ENCODE measurements at regions not wholly inside any gene's neighbourhood (a gene's known extent, or its start where the extent isn't known, plus 50 kb on each side); places are given as distances from the start of the nearest gene placed in this dataset.

DNA sequence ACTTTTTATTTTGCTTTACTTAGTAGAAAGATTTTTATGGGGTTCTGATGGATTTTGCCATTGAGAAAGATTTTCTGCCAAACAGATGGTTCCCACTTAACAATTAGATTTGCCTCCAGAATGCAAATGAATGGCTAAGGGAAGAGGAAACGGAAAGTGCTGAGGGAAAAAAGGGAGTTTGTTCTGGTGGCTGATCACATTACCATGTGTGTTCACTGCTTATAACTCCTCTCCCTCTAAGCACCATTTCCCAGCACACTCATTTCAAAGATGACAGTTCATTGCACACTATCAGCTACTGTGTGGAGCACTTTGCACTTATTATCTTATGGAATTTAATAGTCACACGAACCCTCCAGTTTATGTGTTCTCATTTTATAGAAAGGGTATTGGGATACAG is 68.0 kb upstream of the GRID2 start:
- TF ChIP-seq FOXP2 (optimal IDR thresholded peaks at IDR 0.05; ENCODE audit: borderline replicate concordance, extremely low read depth, extremely low read length, insufficient read depth) (no peak), POLR2AphosphoS5 (IDR thresholded peaks at IDR 0.05; ENCODE audit: low read depth, low read length) (no peak), TAF1 (IDR thresholded peaks at IDR 0.05; ENCODE audit: borderline replicate concordance, insufficient read depth, low read length) (no peak), SIN3A (IDR thresholded peaks at IDR 0.05; ENCODE audit: borderline replicate concordance, insufficient read depth, low read length) (no peak)
- TF ChIP-seq, protein P1, sequence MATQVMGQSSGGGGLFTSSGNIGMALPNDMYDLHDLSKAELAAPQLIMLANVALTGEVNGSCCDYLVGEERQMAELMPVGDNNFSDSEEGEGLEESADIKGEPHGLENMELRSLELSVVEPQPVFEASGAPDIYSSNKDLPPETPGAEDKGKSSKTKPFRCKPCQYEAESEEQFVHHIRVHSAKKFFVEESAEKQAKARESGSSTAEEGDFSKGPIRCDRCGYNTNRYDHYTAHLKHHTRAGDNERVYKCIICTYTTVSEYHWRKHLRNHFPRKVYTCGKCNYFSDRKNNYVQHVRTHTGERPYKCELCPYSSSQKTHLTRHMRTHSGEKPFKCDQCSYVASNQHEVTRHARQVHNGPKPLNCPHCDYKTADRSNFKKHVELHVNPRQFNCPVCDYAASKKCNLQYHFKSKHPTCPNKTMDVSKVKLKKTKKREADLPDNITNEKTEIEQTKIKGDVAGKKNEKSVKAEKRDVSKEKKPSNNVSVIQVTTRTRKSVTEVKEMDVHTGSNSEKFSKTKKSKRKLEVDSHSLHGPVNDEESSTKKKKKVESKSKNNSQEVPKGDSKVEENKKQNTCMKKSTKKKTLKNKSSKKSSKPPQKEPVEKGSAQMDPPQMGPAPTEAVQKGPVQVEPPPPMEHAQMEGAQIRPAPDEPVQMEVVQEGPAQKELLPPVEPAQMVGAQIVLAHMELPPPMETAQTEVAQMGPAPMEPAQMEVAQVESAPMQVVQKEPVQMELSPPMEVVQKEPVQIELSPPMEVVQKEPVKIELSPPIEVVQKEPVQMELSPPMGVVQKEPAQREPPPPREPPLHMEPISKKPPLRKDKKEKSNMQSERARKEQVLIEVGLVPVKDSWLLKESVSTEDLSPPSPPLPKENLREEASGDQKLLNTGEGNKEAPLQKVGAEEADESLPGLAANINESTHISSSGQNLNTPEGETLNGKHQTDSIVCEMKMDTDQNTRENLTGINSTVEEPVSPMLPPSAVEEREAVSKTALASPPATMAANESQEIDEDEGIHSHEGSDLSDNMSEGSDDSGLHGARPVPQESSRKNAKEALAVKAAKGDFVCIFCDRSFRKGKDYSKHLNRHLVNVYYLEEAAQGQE (IDR thresholded peaks at IDR 0.05; ENCODE audit: insufficient read depth in 1 of 2, low read depth in 2 of 2, low read length in 2 of 2) = no peak

DNA sequence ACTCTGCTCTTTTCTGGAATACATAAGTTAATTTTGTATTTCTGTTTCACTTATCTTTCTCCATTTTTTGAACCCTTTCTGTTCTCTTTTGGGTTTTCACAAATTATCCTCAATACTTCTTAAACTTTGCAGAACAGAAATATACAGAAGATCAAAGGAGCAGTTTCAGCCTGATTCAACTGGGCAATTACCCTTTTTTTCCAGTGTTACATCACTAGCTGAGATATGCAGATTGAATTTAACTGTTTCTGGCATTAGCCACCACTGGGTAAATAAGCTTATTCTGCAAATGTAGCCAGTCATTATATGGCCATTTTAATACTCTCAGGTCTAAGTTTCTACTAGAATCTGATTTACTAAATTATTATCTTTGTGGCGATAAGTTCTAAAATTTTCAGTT is 66.9 kb upstream of the GRID2 start:
- TF ChIP-seq POLR2AphosphoS5 (IDR thresholded peaks at IDR 0.05; ENCODE audit: low read depth, low read length) (no peak), FOXP2 (optimal IDR thresholded peaks at IDR 0.05; ENCODE audit: borderline replicate concordance, extremely low read depth, extremely low read length, insufficient read depth) (no peak), SIN3A (IDR thresholded peaks at IDR 0.05; ENCODE audit: borderline replicate concordance, insufficient read depth, low read length) (no peak), TAF1 (IDR thresholded peaks at IDR 0.05; ENCODE audit: borderline replicate concordance, insufficient read depth, low read length) (no peak)
- TF ChIP-seq, protein P1 (IDR thresholded peaks at IDR 0.05; ENCODE audit: insufficient read depth in 1 of 2, low read depth in 2 of 2, low read length in 2 of 2) = no peak

DNA sequence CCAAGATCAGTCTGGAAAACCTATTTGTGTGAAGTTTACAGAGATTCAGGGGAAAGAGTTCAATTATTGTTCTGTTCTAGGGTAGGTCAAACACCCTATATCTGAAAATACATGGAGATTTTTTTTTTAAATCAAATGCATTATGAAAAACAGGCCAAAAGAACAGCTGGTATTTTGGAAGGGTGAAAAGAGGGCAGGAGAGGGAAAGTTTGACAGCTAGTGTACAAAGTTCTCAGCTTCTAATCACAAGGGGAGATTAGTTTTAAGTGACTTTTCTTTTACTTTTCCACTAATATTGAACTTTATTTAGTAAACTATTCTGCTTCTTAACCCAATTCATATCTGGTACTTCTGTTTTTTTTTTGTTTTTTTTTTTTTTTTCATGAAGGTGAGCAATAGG is 66.2 kb upstream of the GRID2 start:
- TF ChIP-seq FOXP2 (optimal IDR thresholded peaks at IDR 0.05; ENCODE audit: borderline replicate concordance, extremely low read depth, extremely low read length, insufficient read depth) = no peak
- TF ChIP-seq SIN3A (IDR thresholded peaks at IDR 0.05; ENCODE audit: borderline replicate concordance, insufficient read depth, low read length) = no peak
- no peak for TF ChIP-seq POLR2AphosphoS5 (IDR thresholded peaks at IDR 0.05; ENCODE audit: low read depth, low read length)
- no peak for TF ChIP-seq TAF1 (IDR thresholded peaks at IDR 0.05; ENCODE audit: borderline replicate concordance, insufficient read depth, low read length)
- TF ChIP-seq, protein P1 (IDR thresholded peaks at IDR 0.05; ENCODE audit: insufficient read depth in 1 of 2, low read depth in 2 of 2, low read length in 2 of 2) = no peak

DNA sequence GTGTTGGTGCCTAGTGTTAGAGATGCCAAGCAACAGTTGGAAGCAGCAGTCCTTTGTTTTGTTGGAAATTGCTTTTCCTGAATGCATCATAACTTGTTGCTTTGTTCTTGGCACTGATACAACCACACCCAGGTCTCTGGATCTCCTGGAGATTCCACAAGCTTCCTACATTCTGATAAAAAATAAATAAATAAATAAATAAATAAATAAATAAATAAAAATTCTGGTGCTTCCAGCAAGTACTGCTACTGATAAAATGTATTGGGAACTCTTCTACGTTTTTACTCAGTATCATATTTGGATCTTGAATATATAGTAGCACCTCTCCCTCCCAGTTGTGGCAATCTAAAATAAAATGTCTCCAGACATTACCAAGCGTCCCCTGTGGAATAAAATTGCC is 62.7 kb upstream of the GRID2 start:
- TF ChIP-seq SIN3A (IDR thresholded peaks at IDR 0.05; ENCODE audit: borderline replicate concordance, insufficient read depth, low read length) (no peak), POLR2AphosphoS5 (IDR thresholded peaks at IDR 0.05; ENCODE audit: low read depth, low read length) (no peak), TAF1 (IDR thresholded peaks at IDR 0.05; ENCODE audit: borderline replicate concordance, insufficient read depth, low read length) (no peak), FOXP2 (optimal IDR thresholded peaks at IDR 0.05; ENCODE audit: borderline replicate concordance, extremely low read depth, extremely low read length, insufficient read depth) (no peak)
- TF ChIP-seq, protein P1 (IDR thresholded peaks at IDR 0.05; ENCODE audit: insufficient read depth in 1 of 2, low read depth in 2 of 2, low read length in 2 of 2) = no peak

DNA sequence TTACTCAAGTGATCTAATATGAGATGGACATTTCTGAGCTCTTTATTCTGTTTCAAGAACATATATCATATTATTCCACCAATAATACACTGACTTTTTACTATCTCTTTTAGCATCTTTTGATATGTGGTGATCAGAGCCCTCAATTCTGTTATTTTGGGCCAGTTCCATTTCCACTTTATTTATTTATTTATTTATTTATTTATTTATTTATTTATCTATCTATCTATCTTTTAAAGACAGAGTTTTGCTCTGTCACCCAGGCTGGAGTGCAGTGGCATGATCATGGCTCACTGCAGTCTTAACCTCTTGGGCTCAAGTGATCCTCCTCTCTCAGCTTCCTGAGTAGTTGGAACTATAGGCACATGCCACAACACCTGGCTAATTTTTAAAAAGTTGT is 57.4 kb upstream of the GRID2 start:
- TF ChIP-seq, protein P1 (IDR thresholded peaks at IDR 0.05; ENCODE audit: insufficient read depth in 1 of 2, low read depth in 2 of 2, low read length in 2 of 2) = no peak
- no peak for TF ChIP-seq POLR2AphosphoS5 (IDR thresholded peaks at IDR 0.05; ENCODE audit: low read depth, low read length)
- TF ChIP-seq FOXP2 (optimal IDR thresholded peaks at IDR 0.05; ENCODE audit: borderline replicate concordance, extremely low read depth, extremely low read length, insufficient read depth) = no peak
- TF ChIP-seq TAF1 (IDR thresholded peaks at IDR 0.05; ENCODE audit: borderline replicate concordance, insufficient read depth, low read length) = no peak
- no peak for TF ChIP-seq SIN3A (IDR thresholded peaks at IDR 0.05; ENCODE audit: borderline replicate concordance, insufficient read depth, low read length)
